ENCODE measurements at regions not wholly inside any gene's neighbourhood (a gene's known extent, or its start where the extent isn't known, plus 50 kb on each side); places are given as distances from the start of the nearest gene placed in this dataset.

DNA sequence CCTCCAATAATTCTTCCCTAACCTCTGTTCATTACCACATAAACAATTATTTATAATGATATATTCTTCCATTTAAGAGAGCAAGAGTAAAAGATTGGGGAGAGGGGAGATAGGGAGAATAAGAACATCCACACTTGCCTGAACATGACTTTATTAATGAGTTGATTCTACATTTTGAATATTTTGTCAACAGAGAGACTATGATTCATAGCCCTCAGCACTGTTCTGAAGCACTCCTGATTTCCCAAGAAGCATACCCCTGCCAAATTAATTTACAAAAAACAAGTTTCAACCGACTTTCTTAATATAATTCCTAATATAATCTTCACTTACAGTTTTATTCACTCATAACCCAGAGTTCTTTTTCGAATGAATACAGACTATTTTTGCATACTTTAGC, 828.8 kb downstream of the ROBO2 start:
- no peak for DNase-seq (ENCODE audit: low read depth)

DNA sequence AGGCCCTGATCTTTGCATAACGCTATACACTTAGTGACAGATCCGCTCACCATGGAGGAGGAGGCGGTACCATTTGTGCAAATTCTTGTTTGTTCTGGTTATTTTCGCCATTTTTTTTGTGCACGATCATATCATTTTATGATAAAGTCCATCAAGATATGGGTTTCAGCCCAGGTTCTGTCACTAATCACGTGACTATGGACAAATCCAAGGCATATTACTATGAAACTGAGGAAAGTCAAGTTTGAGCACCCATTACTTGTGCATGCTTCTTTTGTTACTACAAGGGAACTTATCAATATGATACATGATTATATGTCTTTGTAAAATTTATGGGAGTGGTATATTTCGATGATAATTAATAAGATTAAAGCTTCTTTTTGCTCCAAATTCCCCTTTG, 829.5 kb downstream of the ROBO2 start:
- no peak for DNase-seq (ENCODE audit: low read depth)

DNA sequence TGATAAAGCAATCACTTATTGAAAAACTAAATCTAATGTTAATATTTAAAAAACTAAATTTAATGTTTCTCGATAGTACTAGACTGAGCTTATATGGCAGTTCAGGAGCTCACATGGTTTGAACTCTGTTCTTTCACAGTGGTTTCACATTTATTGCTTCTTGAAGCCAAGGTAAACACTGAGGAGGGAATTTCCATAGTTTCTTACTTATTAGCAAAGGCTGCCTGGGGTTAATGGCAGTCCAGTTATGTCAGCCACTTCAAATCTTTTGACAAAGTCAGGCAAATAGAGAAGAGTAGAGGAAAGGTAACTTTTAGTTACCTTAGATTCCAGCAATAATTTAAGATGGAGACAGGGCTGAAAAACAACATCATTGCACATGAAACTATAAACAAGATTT, 831.5 kb downstream of the ROBO2 start:
- DNase-seq (ENCODE audit: low read depth), result no peak

DNA sequence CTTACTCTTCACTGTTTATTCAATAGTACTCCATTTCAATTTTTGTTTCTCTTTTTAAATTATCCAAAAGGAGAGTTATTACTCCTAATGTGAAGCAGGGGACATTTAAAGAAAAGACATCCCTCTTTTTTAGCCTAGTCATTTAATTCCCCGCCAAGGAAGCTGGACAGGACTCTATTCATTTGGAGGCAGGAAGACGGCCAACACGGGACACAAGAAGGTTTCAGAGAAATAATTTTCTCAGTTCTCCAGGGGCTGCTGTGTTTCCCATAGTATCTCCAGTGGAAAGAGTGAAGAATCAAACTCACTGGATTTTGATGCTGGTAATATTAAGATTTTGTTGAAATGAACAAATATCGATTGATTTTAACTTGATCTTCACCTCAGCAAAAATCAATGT, 833.7 kb downstream of the ROBO2 start:
- no peak for DNase-seq (ENCODE audit: low read depth)

DNA sequence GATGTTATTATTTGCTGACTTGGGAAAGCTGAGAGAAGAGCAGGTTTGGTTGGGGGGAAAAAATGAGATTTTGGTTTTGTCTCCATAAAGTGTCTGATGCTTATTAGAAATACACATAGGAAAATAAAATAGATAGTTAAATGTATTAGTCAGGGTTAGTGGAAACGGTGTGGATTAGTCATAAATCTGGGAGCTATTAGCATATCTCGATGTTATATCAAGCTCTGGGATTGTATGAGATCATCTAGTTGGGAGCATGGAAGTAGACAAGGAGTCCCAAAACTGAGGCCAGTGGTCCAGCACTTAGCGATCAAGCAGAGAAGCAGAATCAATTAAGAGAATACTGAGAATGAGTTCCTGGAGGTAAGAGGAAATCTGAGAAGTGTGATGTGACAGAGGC, 845.5 kb downstream of the ROBO2 start:
- no peak for DNase-seq (ENCODE audit: low read depth)

DNA sequence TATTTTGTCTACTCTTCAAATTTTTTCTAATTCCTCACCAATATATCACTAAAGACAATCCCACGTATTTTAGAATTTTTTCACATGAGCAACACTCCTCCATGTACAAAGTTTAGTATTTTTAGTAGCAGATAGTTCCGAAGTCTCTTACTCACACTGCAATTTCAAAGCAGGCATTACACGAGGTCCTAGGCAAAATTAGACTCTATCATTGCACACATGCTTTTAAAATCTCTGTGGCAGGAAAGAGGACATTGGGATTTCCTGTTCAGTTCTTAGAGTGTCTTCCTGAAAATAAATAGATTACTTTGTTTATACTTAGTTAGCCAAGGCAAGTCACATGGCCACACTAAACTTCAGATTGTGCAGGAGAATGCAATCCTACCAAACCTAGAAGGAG, 847.7 kb downstream of the ROBO2 start:
- peak; percentile 3 for DNase-seq (ENCODE audit: low read depth)

DNA sequence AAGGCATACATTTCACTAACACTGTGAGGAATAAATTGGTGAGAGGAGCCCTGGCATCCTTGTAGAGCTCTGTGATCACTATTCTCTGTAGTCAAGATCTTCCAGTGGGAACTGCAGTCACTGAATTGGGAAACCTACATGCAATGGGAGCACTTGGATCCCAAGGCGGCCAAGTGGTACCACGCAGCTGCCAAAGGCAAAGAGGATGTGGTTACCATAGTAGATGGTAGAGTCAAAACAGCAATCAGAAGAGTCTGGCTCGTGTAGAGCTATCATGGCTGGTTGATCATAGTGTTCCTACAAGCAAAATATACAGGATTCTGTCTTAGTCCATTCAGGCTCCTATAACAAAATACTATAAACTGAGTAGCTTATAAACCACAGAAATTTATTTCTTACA, 849.7 kb downstream of the ROBO2 start:
- DNase-seq (ENCODE audit: low read depth), result no peak

DNA sequence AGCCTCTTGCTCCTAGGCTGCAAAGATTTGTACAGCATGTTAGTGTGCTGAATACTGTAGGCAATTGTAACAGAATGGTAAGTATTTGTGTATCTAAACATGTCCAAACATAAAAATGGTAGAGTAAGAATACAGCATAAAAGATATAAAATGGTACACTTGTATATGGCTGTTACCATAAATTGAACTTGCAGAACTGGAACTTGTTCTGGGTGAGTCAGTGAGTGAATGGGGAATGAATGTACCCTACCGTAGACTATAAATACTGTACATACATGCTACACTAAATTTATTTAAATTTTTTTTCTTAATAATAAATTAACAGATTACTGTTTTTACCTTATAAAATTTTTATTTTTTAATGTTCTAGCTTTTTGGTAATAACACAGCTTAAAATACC, 858.7 kb downstream of the ROBO2 start:
- no peak for DNase-seq (ENCODE audit: low read depth)

DNA sequence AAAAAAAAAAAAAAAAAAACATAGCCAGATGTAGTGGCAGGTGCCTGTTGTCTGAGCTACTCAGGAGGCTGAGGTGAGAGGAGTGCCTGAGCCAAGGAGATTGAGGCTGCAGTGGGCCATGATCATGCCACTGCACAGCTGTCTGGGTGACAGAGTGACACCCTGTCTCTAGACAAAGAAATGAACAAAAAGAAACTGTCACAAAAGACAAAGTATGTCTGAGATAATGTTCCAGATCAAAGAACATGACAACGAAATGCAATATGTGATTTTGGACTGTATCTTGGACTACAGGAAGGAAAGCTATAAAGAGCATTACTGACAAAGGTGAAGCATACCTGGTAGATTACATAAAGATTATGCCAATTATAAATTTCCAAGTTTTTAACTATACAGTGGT, 862.8 kb downstream of the ROBO2 start:
- DNase-seq (ENCODE audit: low read depth), result no peak

DNA sequence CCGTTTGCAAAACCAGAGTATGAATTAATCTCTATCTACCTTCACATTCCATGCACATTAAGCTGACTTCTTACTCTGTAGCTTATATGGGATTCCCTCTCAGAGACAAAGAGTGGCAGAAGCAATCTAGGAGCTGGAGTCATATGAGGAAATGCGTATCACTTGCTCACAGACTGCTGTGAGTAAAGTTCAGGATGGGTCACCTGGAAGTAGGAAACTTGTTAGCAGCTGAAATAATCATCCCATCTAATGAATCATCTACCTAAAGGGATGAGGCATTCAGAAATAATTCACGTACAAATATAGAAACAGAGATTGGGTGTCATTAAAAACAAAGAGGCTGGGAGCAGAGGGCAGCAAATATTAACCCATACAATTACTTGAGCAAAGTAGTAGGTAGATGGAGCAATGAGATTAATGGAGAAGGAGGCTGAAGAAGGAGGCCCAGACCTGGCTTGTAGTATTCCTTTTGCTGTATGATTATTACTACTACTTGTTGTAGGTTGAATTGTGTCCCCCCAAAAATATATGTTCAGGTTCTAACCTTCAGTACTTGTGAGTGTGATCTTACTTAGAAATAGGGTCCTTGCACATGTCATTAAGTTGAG, 866.3 kb downstream of the ROBO2 start:
- DNase-seq (ENCODE audit: low read depth), result no peak

DNA sequence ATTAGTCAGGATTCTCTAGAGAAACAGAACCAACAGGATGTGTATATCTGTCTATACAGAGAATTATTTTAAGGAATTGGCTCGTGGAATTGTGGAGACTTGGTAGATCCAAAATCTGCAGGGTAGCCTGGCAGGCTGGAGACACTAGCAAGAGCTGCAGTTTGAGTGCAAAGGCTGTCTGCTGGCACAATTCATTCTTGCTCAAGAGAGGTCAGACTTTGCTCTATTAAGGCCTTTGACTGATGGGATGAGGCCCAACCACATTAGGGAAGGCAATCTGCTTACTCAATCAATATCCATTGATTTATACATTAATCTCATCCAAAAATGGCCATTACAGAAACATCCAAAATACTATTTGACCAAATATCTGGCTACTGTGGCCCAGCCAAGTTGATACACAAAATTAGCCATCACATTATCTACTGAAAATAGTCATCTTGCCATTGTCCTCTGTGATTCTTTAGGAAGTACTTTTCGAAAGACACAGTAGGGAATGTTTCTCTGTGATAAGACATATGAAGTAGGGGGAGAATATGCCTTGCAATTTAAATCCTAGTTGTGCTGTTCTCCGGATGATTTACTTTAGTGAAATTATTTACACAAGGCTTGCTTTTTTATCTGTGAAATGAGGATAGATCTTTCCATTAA, 873.8 kb downstream of the ROBO2 start:
- DNase-seq (ENCODE audit: low read depth), result no peak

DNA sequence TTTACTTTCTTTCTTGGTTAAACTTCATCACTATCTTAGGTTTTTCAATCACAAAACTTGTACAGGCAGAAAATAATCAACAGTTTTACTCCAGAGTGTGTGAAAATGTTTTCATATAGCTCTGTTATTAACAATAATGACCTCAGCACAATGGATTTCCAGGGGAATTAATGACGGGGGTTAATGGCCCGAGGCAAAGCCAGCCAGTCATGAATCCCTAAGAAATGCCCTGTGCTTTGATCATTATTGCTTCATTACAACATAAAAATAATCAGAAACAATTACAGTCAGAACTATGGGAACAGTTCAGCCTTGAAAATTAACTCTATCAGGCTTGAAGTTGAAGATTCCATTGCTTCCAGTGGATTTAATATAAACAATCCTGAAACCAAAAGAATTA, 875.4 kb downstream of the ROBO2 start:
- no peak for DNase-seq (ENCODE audit: low read depth)

DNA sequence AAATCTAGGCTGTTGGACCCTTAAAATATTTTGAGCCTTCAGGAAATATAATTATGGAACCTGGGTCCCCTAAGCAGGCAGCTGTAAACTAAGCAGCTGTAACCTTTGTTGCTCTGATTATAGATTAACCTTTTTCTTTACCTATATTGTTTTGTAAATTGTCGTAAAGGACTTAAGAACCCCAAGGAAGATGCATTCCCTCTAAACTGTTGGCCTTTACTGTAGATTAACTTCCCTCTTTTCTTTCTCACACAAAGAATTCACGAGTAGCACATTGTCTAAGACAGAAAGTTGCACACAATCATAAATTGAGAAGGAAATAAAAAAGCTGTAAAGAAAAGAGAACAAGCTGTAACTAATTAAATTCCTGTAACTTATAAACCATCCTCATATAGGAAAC, 877.3 kb downstream of the ROBO2 start:
- no peak for DNase-seq (ENCODE audit: low read depth)

DNA sequence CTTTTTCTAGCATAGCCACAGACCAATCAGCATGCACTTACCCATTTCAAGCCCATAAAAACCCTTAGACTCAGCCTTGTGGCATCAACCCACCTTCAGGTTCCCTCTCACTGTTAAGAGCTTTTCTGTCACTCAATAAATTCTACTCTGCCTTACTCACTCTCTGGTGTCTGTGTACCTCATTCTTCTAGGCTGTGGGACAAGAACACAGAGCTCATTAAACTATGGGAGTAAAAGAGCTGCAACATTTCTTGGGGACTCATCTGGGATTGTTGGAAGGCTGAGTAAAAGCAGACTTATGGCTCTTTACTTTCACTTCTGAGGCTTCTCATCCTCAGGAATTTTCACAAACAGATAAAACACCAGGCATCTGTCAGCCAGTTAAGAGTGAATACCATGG, 879.3 kb downstream of the ROBO2 start:
- no peak for DNase-seq (ENCODE audit: low read depth)

DNA sequence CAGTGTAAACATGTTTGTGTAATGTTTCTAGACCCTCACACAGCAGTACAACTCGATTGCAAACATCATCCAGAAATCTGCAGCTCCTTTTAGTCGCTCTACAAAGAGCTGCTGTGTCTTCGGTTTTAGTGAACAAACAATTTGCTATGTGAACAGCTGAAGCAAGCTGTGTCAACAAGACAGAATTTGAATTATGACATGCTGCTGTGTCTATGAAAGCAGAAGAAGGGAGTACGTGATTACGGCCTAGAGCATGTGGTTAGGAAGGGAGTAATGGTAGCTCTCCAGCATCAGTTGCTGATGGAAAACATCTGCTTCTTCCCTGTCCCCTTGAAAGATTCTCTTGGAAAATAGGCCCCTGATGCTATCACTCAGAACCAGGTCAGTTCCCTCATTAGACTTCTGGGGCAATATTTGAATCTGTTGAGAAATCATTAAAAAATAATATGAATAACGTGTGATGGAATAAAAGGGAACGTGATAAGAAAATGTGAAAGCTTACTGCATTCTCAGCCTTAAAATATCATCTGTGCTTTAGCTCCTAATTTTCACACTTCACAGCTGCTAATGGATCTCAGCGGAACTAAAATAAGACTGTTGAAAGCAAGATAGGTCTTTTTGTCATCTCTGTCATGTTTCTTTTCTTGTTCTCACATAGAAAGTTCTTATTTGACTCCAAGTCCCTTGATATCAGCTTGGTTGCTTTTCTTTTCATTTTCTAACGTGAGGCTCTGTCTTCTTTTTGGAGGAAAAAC, 891.5 kb downstream of the ROBO2 start:
- peak; percentile 33 for DNase-seq (ENCODE audit: low read depth)

DNA sequence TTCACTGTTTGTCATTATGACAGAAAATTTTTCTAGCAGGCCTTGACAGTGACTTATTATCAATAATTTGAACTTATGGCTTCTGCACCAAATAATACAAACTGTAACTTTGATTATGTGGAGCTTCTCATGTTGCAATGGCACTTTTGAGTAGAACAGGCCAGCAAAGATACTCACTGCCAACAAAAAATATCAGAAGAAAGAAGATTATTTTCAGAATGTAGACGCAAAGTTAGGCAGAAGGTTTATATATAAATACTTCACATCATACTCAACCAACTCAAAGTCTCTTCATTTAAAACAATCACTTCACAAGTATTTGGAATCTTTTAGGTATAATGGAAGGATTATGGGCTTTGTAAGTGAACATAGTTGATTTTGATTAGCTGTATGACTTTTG, 893.0 kb downstream of the ROBO2 start:
- DNase-seq (ENCODE audit: low read depth), result no peak

DNA sequence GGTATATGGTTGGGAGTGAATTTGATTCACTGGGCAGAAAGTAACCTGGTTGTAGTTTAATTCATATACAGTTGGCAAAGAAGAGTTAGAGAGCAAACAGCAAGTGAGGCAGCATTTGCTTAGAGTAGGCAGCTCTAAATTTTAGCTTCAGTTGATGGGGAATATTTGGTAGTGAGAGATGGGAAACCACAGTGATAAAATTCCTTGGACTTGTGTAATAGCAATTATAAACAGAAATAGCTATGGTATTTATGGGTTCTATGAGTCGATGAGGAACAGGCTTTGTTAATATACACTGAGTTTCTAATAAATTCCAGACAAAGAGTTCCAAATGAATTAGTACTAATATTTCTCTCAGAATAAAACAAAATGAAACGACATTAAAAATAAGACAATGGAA, 894.0 kb downstream of the ROBO2 start:
- DNase-seq (ENCODE audit: low read depth), result no peak

DNA sequence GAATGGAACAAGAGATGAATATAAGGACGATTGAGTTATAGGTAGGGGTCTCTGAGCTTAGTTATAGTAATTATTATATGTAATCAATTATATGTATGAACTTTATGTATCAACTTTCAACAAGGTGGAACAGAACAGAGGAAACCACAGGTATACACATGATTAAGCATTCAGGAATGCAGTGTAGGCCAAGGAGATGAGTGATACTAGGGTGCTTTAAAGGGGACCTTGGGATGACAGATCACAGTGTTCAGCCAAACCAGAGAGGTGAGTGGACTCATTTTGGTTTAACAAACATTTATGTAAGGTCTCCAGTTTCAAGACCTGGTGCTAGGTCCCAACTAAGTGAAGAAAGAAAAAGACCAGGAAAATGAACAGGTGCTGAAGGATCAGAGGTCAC, 895.5 kb downstream of the ROBO2 start:
- no peak for DNase-seq (ENCODE audit: low read depth)

DNA sequence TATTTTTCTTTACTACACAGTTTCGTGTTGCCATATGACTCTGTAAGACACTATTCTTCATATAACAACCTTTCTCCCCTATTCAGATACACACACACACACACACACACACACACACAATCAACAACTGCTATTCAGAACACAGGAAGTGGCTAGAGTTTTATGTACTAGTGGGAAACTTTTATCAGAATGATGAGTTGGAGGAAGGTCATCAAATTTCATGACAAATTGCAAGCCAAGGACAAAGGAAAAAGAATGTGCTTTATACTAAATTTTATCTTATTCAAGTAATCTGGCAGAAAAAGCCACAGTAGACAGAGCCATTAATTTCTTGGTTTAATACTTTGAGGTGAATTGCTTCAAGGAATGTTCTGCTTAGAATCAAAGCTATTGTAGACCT, 899.8 kb downstream of the ROBO2 start:
- peak; percentile 63 for DNase-seq (ENCODE audit: low read depth)

DNA sequence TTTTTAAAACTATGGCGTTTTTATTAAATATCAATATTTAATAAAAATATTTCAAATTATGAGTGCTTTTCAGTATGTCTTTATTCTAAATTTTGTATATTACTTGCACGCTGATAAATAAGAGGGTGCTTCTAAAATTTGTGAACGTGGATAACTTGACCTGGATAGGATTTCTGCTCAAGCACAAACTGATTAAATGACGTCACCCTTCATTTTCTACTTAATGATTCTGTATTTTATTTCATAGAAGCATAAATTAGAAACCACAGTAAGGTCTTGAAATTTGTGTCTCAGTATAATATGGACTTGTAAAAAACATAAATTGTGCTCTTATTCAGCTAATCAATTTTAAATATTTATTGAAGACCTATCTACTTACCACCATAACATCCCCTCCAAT, 903.7 kb downstream of the ROBO2 start:
- no peak for DNase-seq (ENCODE audit: low read depth)

DNA sequence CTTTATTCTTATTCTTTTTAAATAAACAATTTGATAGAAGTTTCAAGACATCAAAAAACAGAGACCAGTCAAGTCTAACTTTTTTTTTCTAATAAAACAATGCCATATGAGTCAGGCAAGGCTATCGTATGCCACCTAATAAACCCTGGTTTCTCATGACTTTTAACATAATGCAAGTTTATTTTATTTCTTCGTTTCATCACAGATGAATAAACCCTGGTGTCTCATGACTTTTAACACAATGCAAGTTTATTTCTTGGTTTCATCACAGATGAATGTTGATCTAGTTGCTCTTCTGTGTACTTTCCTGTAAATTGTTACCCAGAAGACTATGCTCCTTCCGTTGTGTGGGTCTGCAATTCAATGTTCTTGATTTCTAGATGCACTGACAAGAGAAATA, 905.4 kb downstream of the ROBO2 start:
- DNase-seq (ENCODE audit: low read depth), result no peak

DNA sequence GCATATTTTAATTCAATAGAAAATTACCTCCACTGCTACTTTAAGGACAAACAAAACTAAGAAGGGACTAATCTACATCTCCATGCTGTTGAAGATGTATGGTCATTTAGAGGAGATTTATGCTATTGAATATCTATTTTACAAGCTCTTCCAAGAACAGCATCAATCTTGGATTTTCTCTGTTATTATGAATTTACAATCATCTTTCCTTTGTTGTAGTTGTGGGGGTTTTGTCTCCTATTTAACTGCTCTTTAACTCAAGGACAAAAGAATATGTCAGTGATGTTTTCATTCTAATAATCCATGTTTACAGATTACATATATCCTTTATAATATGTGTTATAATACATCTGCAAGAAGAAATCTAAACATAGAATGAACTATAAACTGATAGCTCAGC, 907.8 kb downstream of the ROBO2 start:
- DNase-seq (ENCODE audit: low read depth), result no peak

DNA sequence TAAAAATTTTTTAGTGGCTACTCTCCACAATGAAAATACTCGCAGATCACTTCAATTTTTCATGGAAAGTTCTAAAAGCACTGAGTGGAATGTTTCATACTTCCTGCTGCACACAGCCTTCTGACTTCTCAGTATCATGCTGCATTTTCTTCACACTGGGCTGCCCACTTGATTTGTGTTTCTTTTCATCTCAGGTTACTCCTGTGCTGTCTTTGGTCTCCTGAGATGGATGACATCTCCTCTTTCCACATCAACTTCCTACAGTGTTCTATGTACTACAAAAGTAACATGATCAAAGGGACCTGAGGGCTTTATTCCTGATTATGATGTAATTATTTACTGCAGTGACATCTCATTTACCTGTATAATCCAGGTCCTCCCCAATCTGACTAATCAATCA, 927.7 kb downstream of the ROBO2 start:
- no peak for DNase-seq (ENCODE audit: low read depth)

DNA sequence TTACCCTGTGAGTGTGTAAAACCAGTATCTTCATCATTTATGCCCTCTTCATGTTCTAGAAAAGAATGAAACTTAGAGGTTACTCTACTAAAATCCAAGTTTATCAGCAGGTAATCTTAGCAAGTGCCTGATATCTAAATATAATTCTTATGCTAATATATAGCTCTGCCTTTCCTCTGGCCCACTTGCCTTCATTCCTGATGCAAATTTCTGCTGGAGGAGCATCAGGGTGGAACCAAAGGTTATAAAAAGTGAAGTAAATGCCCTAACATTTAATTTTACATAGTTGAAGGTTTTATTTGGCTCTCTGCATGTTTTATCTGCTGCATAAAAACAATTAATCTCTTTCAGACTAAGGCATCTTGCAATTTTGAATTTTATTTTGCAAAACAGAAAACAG, 936.2 kb downstream of the ROBO2 start:
- DNase-seq (ENCODE audit: low read depth), result no peak
